Body of pancreas (tissue), 4 donors: ENCODE measurements at regions not wholly inside any gene's neighbourhood (a gene's known extent, or its start where the extent isn't known, plus 50 kb on each side); places are given as distances from the start of the nearest gene placed in this dataset.

ENCODE experiments used
- CTCF ChIP-seq, 7 experiments: fragments of 450-650 bp in 4 of 7; fragments of 200-600 bp in 3 of 7; sonication (generic) in 3 of 7; IDR thresholded peaks; one replicate each; pipeline ENCODE4 v1.5.1; 2016 to 2019; ENCODE audit warnings: antibody characterized with exemption in 7 of 7
- POLR2A ChIP-seq, 3 donors: fragments of 450-650 bp; IDR thresholded peaks; one replicate each; pipeline ENCODE4 v1.6.1; 2016; ENCODE audit warnings: antibody characterized with exemption in 3 of 3, mild to moderate bottlenecking in 2 of 3

GRCh38 chr6:140460267-140460666 is 1085.8 kb upstream of the CITED2 start:
- TF ChIP-seq CTCF (IDR thresholded peaks at IDR 0.05) (no peak), POLR2A (IDR thresholded peaks at IDR 0.05) (no peak)
